Caco-2 (cell line): ENCODE measurements at regions not wholly inside any gene's neighbourhood (a gene's known extent, or its start where the extent isn't known, plus 50 kb on each side); places are given as distances from the start of the nearest gene placed in this dataset.

Experiments used
- BruUV-seq: library from RNA; stranded (reverse); fragments of 400-500 nt; replicated peaks from 2 replicates; lab custom pipeline; 2021; lab: Mats Ljungman, UMichigan
- CTCF ChIA-PET: fragments of 300-600 bp; sonication (Branson Sonifier 250); formaldehyde crosslinking; loops from one replicate; lab custom pipeline; 2022; ENCODE audit warnings: antibody characterized with exemption; lab: Charles Lee
- POLR2A ChIA-PET: fragments of 300-600 bp; sonication (Branson Sonifier 250); formaldehyde crosslinking; loops from one replicate; lab custom pipeline; 2022; ENCODE audit warnings: antibody characterized with exemption; lab: Charles Lee
- DNase-seq, 2 experiments: peaks; one replicate each; pipeline versions ENCODE4 v3.0.0 to v3.0.0-alpha.2; 2020 to 2022
- H3K27me3 ChIP-seq: replicated peaks from 2 replicates; pipeline ENCODE4 v1.6.0; 2011; ENCODE audit warnings: low read length; ENCODE audit not compliant: control insufficient read depth, insufficient read depth
- H3K36me3 ChIP-seq: 2 replicates; pipeline ENCODE4 v1.5.1; 2011; ENCODE audit warnings: low read length; ENCODE audit not compliant: control insufficient read depth, insufficient read depth
- H3K4me1 ChIP-seq: fragments of 250-450 bp; sonication (Bioruptor Pico); 2 replicates; pipeline ENCODE4 v1.5.1; 2020; ENCODE audit warnings: mild to moderate bottlenecking
- H3K4me3 ChIP-seq: 2 replicates; pipeline ENCODE4 v1.5.1; 2011; ENCODE audit warnings: low read depth, mild to moderate bottlenecking, control low read depth, low read length
- H3K9me3 ChIP-seq: fragments of 250-450 bp; sonication (Bioruptor Pico); 2 replicates; pipeline ENCODE4 v1.5.1; 2020; ENCODE audit warnings: mild to moderate bottlenecking, moderate library complexity
- H3K27ac Mint-ChIP-seq: one replicate; pipeline ENCODE4 v1.8.0; 2022; ENCODE audit warnings: mixed read lengths; ENCODE audit not compliant: unreplicated experiment
- H3K27me3 Mint-ChIP-seq: one replicate; pipeline ENCODE4 v1.8.0; 2022; ENCODE audit warnings: mixed read lengths; ENCODE audit not compliant: insufficient read depth, unreplicated experiment
- H3K36me3 Mint-ChIP-seq: one replicate; pipeline ENCODE4 v1.8.0; 2022; ENCODE audit warnings: mild to moderate bottlenecking, mixed read lengths; ENCODE audit not compliant: insufficient read depth, unreplicated experiment
- H3K4me1 Mint-ChIP-seq: one replicate; pipeline ENCODE4 v1.8.0; 2022; ENCODE audit warnings: low read depth, mixed read lengths; ENCODE audit not compliant: unreplicated experiment
- H3K4me3 Mint-ChIP-seq: one replicate; pipeline ENCODE4 v1.8.0; 2022; ENCODE audit warnings: mild to moderate bottlenecking, moderate library complexity, mixed read lengths; ENCODE audit not compliant: unreplicated experiment
- H3K9me3 Mint-ChIP-seq: one replicate; pipeline ENCODE4 v1.8.0; 2022; ENCODE audit warnings: mixed read lengths; ENCODE audit not compliant: unreplicated experiment
- CTCF ChIP-seq, 2 experiments: fragments of 200-600 bp in 1 of 2; IDR thresholded peaks; 1 replicate in 1 of 2; 2 replicates in 1 of 2; pipeline versions ENCODE4 v1.5.1 to v1.8.0; 2011 to 2022; ENCODE audit warnings: antibody characterized with exemption in 1 of 2, control low read depth in 1 of 2, inconsistent platforms in 1 of 2, low read depth in 1 of 2, low read length in 1 of 2, mild to moderate bottlenecking in 1 of 2, moderate library complexity in 1 of 2; ENCODE audit not compliant: insufficient read depth in 1 of 2, severe bottlenecking in 1 of 2, unreplicated experiment in 1 of 2
- intact Hi-C: fragments of 100-400 bp; cut with micrococcal nuclease; formaldehyde crosslinking; loops from one replicate; pipeline ENCODE4 v1.10.0; 2022; ENCODE audit not compliant: unreplicated experiment

DNA sequence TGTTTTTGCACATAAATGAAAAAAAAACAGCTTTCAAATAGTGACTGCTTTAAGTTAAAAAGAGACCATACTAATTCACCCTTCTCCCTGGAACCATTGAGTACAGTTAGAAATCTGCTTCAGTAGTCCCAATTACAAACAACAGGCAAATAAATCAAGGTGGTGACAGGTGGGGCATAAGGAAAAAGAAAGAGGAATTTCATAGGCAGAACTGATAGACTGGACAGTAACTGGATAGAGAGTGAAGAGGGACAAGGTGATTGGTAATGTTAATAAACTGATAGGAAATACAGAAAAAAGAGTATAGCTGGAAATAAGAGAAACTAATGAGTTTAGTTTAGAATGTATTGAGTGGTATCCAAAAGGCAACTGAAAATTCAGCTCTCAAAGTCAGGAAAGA, 56.0 kb downstream of the SLC41A2 start:
- ChIA-PET CTCF (no interaction called here), POLR2A (no interaction called here)
- Mint-ChIP-seq H3K27ac (no peak overlapping the region), H3K4me1 (peaks cover 18% of the 10 kb centered on the region), H3K36me3 (peaks cover 11% of the 10 kb centered on the region), H3K27me3 (no peaks in the 10 kb centered on the region), H3K4me3 (no peak overlapping the region), H3K9me3 (no peaks in the 10 kb centered on the region)
- Histone ChIP-seq H3K4me1 (peaks cover 18% of the 10 kb centered on the region), H3K9me3 (no peaks in the 10 kb centered on the region), H3K36me3 (no peaks in the 10 kb centered on the region), H3K4me3 (no peak overlapping the region), H3K27me3 (no peaks in the 10 kb centered on the region)
- intact Hi-C loops = no loop called here
- no peak for DNase-seq
- BruUV-seq = no TSS peak
- no peak for TF ChIP-seq CTCF (IDR thresholded peaks at IDR 0.05; ENCODE audit: insufficient read depth in 1 of 2, low read depth in 1 of 2, low read length in 1 of 2, severe bottlenecking in 1 of 2, unreplicated experiment in 1 of 2)

GRCh38 chr12:104896710-104897109, 61.4 kb downstream of the SLC41A2 start:
- Mint-ChIP-seq H3K9me3 (no peaks in the 10 kb centered on the region), H3K36me3 (peaks cover 5% of the 10 kb centered on the region), H3K27ac (no peak overlapping the region), H3K27me3 (no peaks in the 10 kb centered on the region), H3K4me3 (no peak overlapping the region), H3K4me1 (peaks cover 18% of the 10 kb centered on the region)
- H3K4me1 ChIP-seq = peaks cover 19% of the 10 kb centered on the region
- no TSS peak for BruUV-seq
- no peaks in the 10 kb centered on the region for H3K9me3 ChIP-seq
- intact Hi-C loops = loop anchor here (1.0 to 5.0 kb wide), 2 partner anchors 8 to 56 kb away; no protein-coding TSS in a partner anchor
- TF ChIP-seq CTCF (IDR thresholded peaks at IDR 0.05; ENCODE audit: insufficient read depth in 1 of 2, low read depth in 1 of 2, low read length in 1 of 2, severe bottlenecking in 1 of 2, unreplicated experiment in 1 of 2) = no peak
- no peak overlapping the region for H3K4me3 ChIP-seq
- CTCF ChIA-PET = no interaction called here
- POLR2A ChIA-PET = no interaction called here
- H3K36me3 ChIP-seq = no peaks in the 10 kb centered on the region
- DNase-seq = no peak
- no peaks in the 10 kb centered on the region for H3K27me3 ChIP-seq

- Histone ChIP-seq H3K36me3 (no peaks in the 10 kb centered on the region), H3K4me1 (peaks cover 19% of the 10 kb centered on the region), H3K4me3 (no peak overlapping the region), H3K27me3 (no peaks in the 10 kb centered on the region), H3K9me3 (no peaks in the 10 kb centered on the region)
- Mint-ChIP-seq H3K4me1 (peaks cover 18% of the 10 kb centered on the region), H3K4me3 (peak overlapping the region; percentile 33), H3K27me3 (no peaks in the 10 kb centered on the region), H3K9me3 (no peaks in the 10 kb centered on the region), H3K36me3 (peaks cover 5% of the 10 kb centered on the region), H3K27ac (peak overlapping the region; percentile 49)
- TF ChIP-seq CTCF (IDR thresholded peaks at IDR 0.05; ENCODE audit: insufficient read depth in 1 of 2, low read depth in 1 of 2, low read length in 1 of 2, severe bottlenecking in 1 of 2, unreplicated experiment in 1 of 2) = no peak
- POLR2A ChIA-PET = no interaction called here
- DNase-seq = peak in 1 of 2 experiments; percentile 24
- CTCF ChIA-PET = no interaction called here
- intact Hi-C loops = loop anchor here (1.0 to 5.0 kb wide), 2 partner anchors 8 to 56 kb away; no protein-coding TSS in a partner anchor
- no TSS peak for BruUV-seq
Measured at GRCh38 chr12:104896146-104896545, 61.9 kb downstream of the SLC41A2 start.
